ENCODE measurements at regions not wholly inside any gene's neighbourhood (a gene's known extent, or its start where the extent isn't known, plus 50 kb on each side); places are given as distances from the start of the nearest gene placed in this dataset.

DNA sequence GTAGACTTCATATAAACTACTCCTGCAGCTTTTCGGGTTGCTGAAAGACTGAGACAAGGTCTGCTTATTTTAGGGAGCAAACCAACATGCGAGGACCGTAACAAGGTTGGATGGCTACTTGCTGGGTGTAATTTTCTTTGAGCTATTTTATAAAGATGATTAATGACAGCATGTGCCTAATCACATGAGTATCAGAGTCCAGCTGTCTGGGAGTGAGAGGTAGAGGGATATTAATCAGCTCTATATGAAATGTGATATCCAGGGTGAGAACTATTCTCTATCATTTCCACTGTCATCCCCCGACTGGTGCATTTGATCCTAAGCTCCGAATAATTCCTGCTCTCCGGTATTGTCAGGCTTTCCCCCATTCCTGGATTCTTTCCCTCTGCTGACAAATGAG is 193.8 kb upstream of the HMHB1 start:
- intact Hi-C loops (cut with DNase I): no loop called here
- TF ChIP-seq POLR2A (IDR thresholded peaks at IDR 0.05) (no peak), CTCF (IDR thresholded peaks at IDR 0.05) (no peak)

GRCh38 chr5:143614831-143615230 is 197.1 kb upstream of the HMHB1 start:
- Histone ChIP-seq H3K4me1 (peaks cover 0 to 7% (median 0%) of the 10 kb centered on the region in 12 donors), H3K9me3 (peaks cover 0 to 1% (median 0%) of the 10 kb centered on the region in 12 donors), H3K27ac (no peak overlapping the region), H3K4me3 (no peak overlapping the region), H3K36me3 (no peaks in the 10 kb centered on the region), H3K27me3 (no peaks in the 10 kb centered on the region)
- no peak for ATAC-seq
- intact Hi-C loops (cut with DNase I): no loop called here
- no peak for DNase-seq
- no peak for TF ChIP-seq POLR2A (IDR thresholded peaks at IDR 0.05)
- no peak for TF ChIP-seq CTCF (IDR thresholded peaks at IDR 0.05)
- 69 to 94% (median 92%) methylated on average over 4 of the region's 4 CpGs for WGBS, 4 donors

More for the DNA sequence above, 193.8 kb upstream of the HMHB1 start:
- WGBS, 4 donors: 71 to 79% (median 74%) methylated on average over 6 of the region's 6 CpGs
- Histone ChIP-seq H3K4me1 (peaks cover 0 to 7% (median 0%) of the 10 kb centered on the region in 12 donors), H3K27me3 (no peaks in the 10 kb centered on the region), H3K4me3 (no peak overlapping the region), H3K36me3 (no peaks in the 10 kb centered on the region), H3K9me3 (no peaks in the 10 kb centered on the region), H3K27ac (no peak overlapping the region)
- DNase-seq (no peak), ATAC-seq (no peak)

GRCh38 chr5:143613329-143613728 is 198.6 kb upstream of the HMHB1 start:
- Histone ChIP-seq H3K27ac (no peak overlapping the region), H3K9me3 (peaks cover 0 to 14% (median 0%) of the 10 kb centered on the region in 12 donors), H3K4me3 (no peak overlapping the region), H3K36me3 (no peaks in the 10 kb centered on the region), H3K27me3 (no peaks in the 10 kb centered on the region), H3K4me1 (peaks cover 0 to 1% (median 0%) of the 10 kb centered on the region in 12 donors)
- TF ChIP-seq POLR2A (IDR thresholded peaks at IDR 0.05): no peak
- DNase-seq (no peak), ATAC-seq (no peak)
- 94 to 98% (median 97%) methylated on average over 3 of the region's 3 CpGs for WGBS, 4 donors
- intact Hi-C loops (cut with DNase I): no loop called here

DNA sequence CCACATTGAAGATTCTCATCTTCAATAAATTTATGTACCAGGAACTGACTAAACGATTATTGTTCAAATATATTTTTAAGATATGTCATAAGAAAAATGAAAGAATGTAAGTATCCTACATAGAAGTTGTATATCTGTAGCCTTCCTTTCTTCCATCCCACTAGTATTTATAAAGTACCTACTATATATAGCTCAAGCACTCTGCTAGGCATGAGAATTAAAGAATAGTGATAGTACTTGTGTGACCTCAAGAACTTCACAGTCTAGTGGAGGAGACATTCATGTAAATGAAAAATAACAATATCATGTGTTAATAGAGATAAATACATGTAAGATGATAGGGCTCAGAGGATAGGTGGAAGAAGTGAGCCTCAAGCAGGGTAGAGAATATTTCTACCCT is 201.0 kb upstream of the HMHB1 start:
- WGBS, 4 donors: 81 to 89% (median 86%) methylated on average over 1 of the region's 1 CpG
- Histone ChIP-seq H3K36me3 (no peaks in the 10 kb centered on the region), H3K4me3 (no peak overlapping the region), H3K27ac (no peak overlapping the region), H3K4me1 (peaks cover 0 to 7% (median 0%) of the 10 kb centered on the region in 12 donors), H3K9me3 (peaks cover 0 to 17% (median 0%) of the 10 kb centered on the region in 12 donors), H3K27me3 (no peaks in the 10 kb centered on the region)
- ATAC-seq: peak in 2 of 4 donors; percentile 52 to 60
- no peak for TF ChIP-seq POLR2A (IDR thresholded peaks at IDR 0.05)
- no peak for TF ChIP-seq CTCF (IDR thresholded peaks at IDR 0.05)
- no peak for DNase-seq
- intact Hi-C loops (cut with DNase I): no loop called here

Measured in heart left ventricle (tissue), 16 donors.